Suprapubic skin (tissue), 4 donors: ENCODE measurements at regions not wholly inside any gene's neighbourhood (a gene's known extent, or its start where the extent isn't known, plus 50 kb on each side); places are given as distances from the start of the nearest gene placed in this dataset.

Experiments
- DNase-seq, 2 donors: peaks; one replicate each; pipeline ENCODE4 v3.0.0-alpha.2; 2019; ENCODE audit warnings: low spot score in 2 of 2
- H3K27ac ChIP-seq: fragments of 200-600 bp; sonication (generic); one replicate; pipeline ENCODE4 v1.5.1; 2019
- H3K27me3 ChIP-seq: fragments of 200-600 bp; sonication (generic); one replicate; pipeline ENCODE4 v1.5.1; 2019
- H3K36me3 ChIP-seq: fragments of 200-600 bp; sonication (generic); one replicate; pipeline ENCODE4 v1.5.1; 2019
- H3K4me1 ChIP-seq: fragments of 200-600 bp; sonication (generic); one replicate; pipeline ENCODE4 v1.5.1; 2019
- H3K4me3 ChIP-seq: fragments of 200-600 bp; sonication (generic); one replicate; pipeline ENCODE4 v1.5.1; 2019; ENCODE audit warnings: mild to moderate bottlenecking
- H3K9me3 ChIP-seq: fragments of 200-600 bp; sonication (generic); one replicate; pipeline ENCODE4 v1.5.1; 2019
- EP300 ChIP-seq: sonication (generic); formaldehyde crosslinking; IDR thresholded peaks from one replicate; pipeline ENCODE4 v1.6.1; 2017; ENCODE audit warnings: antibody characterized with exemption
- POLR2A ChIP-seq, 2 donors: fragments of 450-650 bp; IDR thresholded peaks; one replicate each; pipeline ENCODE4 v1.6.1; 2017; ENCODE audit warnings: antibody characterized with exemption in 2 of 2, mild to moderate bottlenecking in 2 of 2, moderate library complexity in 2 of 2
- POLR2AphosphoS5 ChIP-seq, 3 donors: sonication (generic); formaldehyde crosslinking; IDR thresholded peaks; one replicate each; pipeline ENCODE4 v1.6.1; 2017; ENCODE audit warnings: antibody characterized with exemption in 3 of 3
- WGBS: methylation state at CpG from one replicate; pipeline ENCODE4 v1.1.5; 2018; 5-methylcytosine and 5-hydroxymethylcytosine counted together
- TF ChIP-seq, protein P1 (sequence below), 2 donors: fragments of 200-600 bp in 1 of 2; fragments of 450-650 bp in 1 of 2; sonication (generic) in 1 of 2; IDR thresholded peaks; one replicate each; pipeline ENCODE4 v1.5.1; 2016 to 2019; ENCODE audit warnings: antibody characterized with exemption in 2 of 2, mild to moderate bottlenecking in 1 of 2, moderate library complexity in 1 of 2

- no peaks in the 10 kb centered on the region for H3K4me1 ChIP-seq
- H3K4me3 ChIP-seq, result no peak overlapping the region
- H3K27ac ChIP-seq, result no peak overlapping the region
- H3K36me3 ChIP-seq, result no peaks in the 10 kb centered on the region
- DNase-seq, result no peak
- no peaks in the 10 kb centered on the region for H3K27me3 ChIP-seq
- H3K9me3 ChIP-seq, result no peaks in the 10 kb centered on the region
- TF ChIP-seq POLR2AphosphoS5 (IDR thresholded peaks at IDR 0.05), result no peak
- no peak for TF ChIP-seq POLR2A (IDR thresholded peaks at IDR 0.05)
- TF ChIP-seq EP300, result no peak
- TF ChIP-seq, protein P1, sequence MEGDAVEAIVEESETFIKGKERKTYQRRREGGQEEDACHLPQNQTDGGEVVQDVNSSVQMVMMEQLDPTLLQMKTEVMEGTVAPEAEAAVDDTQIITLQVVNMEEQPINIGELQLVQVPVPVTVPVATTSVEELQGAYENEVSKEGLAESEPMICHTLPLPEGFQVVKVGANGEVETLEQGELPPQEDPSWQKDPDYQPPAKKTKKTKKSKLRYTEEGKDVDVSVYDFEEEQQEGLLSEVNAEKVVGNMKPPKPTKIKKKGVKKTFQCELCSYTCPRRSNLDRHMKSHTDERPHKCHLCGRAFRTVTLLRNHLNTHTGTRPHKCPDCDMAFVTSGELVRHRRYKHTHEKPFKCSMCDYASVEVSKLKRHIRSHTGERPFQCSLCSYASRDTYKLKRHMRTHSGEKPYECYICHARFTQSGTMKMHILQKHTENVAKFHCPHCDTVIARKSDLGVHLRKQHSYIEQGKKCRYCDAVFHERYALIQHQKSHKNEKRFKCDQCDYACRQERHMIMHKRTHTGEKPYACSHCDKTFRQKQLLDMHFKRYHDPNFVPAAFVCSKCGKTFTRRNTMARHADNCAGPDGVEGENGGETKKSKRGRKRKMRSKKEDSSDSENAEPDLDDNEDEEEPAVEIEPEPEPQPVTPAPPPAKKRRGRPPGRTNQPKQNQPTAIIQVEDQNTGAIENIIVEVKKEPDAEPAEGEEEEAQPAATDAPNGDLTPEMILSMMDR (IDR thresholded peaks at IDR 0.05), result no peak
Measured at GRCh38 chr21:18191139-18191538, 53.5 kb upstream of the CHODL start.

DNA sequence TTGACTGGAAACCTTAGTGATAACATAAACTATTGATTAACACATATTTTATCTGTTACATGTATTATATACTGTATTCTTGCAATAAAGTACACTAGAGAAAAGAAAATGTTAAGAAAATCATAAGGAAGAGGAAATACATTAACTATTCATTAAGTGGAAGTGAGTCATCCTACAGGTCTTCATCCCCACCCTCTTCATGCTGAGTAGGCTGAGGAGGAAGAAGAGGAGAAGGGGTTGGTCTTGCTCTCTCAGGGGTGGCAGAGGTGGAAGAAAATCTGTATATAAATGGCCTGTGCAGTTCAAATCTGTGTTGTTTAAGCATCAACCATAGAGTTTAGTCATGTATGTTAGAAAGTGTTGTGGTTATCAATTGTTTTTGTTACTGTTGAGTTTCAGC is 66.1 kb upstream of the CHODL start:
- H3K4me3 ChIP-seq, result no peak overlapping the region
- DNase-seq, result no peak
- TF ChIP-seq POLR2A (IDR thresholded peaks at IDR 0.05) (no peak), POLR2AphosphoS5 (IDR thresholded peaks at IDR 0.05) (no peak), EP300 (no peak)
- TF ChIP-seq, protein P1 (IDR thresholded peaks at IDR 0.05), result no peak
- no peaks in the 10 kb centered on the region for H3K36me3 ChIP-seq
- H3K27ac ChIP-seq, result no peak overlapping the region
- no peaks in the 10 kb centered on the region for H3K4me1 ChIP-seq
- H3K9me3 ChIP-seq, result no peaks in the 10 kb centered on the region
- no peaks in the 10 kb centered on the region for H3K27me3 ChIP-seq

- H3K36me3 ChIP-seq, result no peaks in the 10 kb centered on the region
- no peaks in the 10 kb centered on the region for H3K27me3 ChIP-seq
- TF ChIP-seq, protein P1 (IDR thresholded peaks at IDR 0.05), result no peak
- no peak for TF ChIP-seq POLR2A (IDR thresholded peaks at IDR 0.05)
- no peak for TF ChIP-seq POLR2AphosphoS5 (IDR thresholded peaks at IDR 0.05)
- no peak for TF ChIP-seq EP300
- no peak overlapping the region for H3K27ac ChIP-seq
- no peak overlapping the region for H3K4me3 ChIP-seq
- DNase-seq, result no peak
- H3K9me3 ChIP-seq, result no peaks in the 10 kb centered on the region
- no peaks in the 10 kb centered on the region for H3K4me1 ChIP-seq
Measured at GRCh38 chr21:18174370-18174769, 70.3 kb upstream of the CHODL start.

GRCh38 chr21:18170829-18171228 is 73.8 kb upstream of the CHODL start:
- no peaks in the 10 kb centered on the region for H3K36me3 ChIP-seq
- no peak overlapping the region for H3K4me3 ChIP-seq
- no peaks in the 10 kb centered on the region for H3K9me3 ChIP-seq
- no peaks in the 10 kb centered on the region for H3K27me3 ChIP-seq
- WGBS, result 100% methylated on average over 1 of the region's 2 CpGs
- no peaks in the 10 kb centered on the region for H3K4me1 ChIP-seq
- DNase-seq, result no peak
- H3K27ac ChIP-seq, result no peak overlapping the region
- TF ChIP-seq POLR2A (IDR thresholded peaks at IDR 0.05) (no peak), EP300 (no peak), POLR2AphosphoS5 (IDR thresholded peaks at IDR 0.05) (no peak)
- TF ChIP-seq, protein P1 (IDR thresholded peaks at IDR 0.05), result no peak

DNA sequence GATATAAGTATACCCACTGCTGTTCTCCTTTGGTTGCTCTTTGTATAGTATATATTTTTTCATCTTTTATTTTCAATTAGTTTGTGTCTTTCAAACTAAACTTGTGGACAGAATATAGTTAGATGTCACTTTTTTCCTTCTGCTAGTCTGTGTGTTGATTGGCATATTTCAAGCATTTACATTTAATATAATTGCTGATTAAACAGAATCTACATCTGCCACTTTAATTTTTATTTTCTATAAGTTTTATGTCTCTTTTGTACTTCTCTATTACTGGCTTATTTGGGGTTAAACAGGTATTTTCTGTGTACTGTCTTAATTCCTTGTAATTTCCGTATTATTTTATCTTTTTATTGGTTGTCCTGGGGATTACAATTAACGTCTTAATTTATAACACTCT is 74.4 kb upstream of the CHODL start:
- DNase-seq, result no peak
- no peaks in the 10 kb centered on the region for H3K9me3 ChIP-seq
- WGBS, result 93% methylated on average over 2 of the region's 2 CpGs
- no peaks in the 10 kb centered on the region for H3K27me3 ChIP-seq
- H3K4me3 ChIP-seq, result no peak overlapping the region
- TF ChIP-seq EP300 (no peak), POLR2A (IDR thresholded peaks at IDR 0.05) (no peak), POLR2AphosphoS5 (IDR thresholded peaks at IDR 0.05) (no peak)
- TF ChIP-seq, protein P1 (IDR thresholded peaks at IDR 0.05), result no peak
- H3K27ac ChIP-seq, result no peak overlapping the region
- H3K4me1 ChIP-seq, result peaks cover under 1% of the 10 kb centered on the region
- H3K36me3 ChIP-seq, result no peaks in the 10 kb centered on the region
